HPDE6-E6E7 (cell line): ENCODE measurements at regions not wholly inside any gene's neighbourhood (a gene's known extent, or its start where the extent isn't known, plus 50 kb on each side); places are given as distances from the start of the nearest gene placed in this dataset.
"Not testable (repeated sequence)": the region's sequence is repeated elsewhere in the genome, so short reads cannot be mapped to it uniquely, and the experiment has no call there.

ENCODE experiments used
- DNase-seq: peaks from one replicate; pipeline ENCODE4 v3.0.0; 2011; ENCODE audit warnings: missing footprints; ENCODE audit errors: extremely low spot score

DNA sequence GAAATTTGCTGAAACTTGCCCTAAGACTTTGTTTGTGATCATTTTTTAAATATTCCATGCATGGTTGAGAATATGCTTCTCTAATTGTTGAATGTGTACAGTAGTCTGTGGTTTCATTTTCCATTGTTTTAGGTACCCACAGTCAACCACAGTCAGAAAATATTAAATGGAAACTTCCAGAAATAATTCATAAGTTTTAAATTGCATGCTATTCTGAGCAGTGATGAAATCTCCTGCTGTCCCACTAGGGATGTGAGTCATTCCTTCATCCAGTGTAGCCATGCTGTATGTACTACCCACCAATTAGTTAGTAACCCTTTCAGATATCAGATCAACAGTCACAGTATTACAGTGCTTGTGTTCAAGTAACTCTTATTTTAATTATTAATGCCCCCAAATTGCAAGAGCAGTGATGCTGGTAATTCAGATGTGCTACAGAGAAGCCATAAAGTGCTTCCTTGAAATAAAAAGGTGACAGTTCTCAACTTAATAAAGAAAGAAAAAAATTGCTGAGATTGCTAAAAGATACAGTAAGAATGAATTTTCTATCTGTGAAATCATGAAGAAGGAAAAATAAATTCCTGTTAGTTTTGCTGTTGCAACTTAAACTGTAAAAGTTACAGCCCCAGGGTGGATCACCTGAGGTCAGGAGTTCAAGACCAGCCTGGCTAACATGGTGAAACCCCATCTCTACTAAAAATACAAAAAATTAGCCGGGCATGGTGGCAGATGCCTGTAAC lies 79.9 kb upstream of the FBXL17 start:
- no peak for DNase-seq

DNA sequence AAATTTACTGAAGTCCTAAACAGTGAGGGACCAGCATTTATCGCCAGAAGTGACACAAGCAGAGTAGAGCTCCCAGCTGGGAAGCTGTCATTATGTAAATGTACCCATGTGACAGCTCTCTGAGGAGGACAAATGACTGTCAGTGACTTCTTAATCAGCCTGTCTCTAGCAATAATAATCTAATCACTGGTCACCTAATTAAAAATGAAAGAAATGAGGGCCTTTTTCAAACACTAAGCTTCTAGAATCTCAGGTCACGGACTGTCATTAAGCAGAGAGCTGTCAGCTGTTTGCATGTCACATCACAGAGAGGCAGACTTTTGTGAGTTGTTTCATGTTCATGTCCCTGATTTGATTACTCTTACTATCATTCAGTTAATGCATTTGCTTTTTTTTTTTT lies 77.9 kb upstream of the FBXL17 start:
- no peak for DNase-seq

DNA sequence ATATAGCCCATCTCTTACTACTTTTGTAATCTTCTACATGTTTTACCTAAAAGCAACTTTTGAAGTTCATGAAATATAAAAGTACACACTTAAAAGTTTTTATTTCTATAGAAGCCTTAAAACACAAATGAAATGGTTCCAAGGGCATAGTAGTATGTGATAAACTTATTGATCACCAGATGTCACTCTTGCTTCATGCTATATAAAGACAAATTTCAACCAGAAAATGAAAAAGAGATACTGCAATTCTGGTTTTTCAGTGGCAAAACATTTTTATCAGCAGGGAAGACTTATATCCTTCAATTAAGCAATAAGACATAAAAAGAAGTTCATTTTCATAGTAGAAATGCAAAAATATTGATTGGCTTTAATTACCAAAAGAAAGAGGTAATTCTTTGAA lies 69.4 kb upstream of the FBXL17 start:
- DNase-seq, result no peak

DNA sequence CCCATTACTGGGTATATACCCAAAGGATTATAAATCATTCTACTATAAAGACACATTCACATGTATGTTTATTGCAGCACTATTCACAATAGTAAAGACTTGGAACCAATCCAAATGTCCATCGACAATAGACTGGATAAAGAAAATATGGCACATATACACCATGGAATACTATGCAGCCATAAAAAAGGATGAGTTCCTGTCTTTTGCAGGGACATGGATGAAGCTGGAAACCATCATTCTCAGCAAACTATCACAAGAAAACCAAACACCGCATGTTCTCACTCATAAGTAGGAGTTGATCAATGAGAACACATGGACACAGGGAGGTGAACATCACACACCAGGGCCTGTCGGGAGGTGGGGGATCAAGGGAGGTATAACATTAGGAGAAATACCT lies 62.2 kb upstream of the FBXL17 start:
- not testable (repeated sequence) for DNase-seq

DNA sequence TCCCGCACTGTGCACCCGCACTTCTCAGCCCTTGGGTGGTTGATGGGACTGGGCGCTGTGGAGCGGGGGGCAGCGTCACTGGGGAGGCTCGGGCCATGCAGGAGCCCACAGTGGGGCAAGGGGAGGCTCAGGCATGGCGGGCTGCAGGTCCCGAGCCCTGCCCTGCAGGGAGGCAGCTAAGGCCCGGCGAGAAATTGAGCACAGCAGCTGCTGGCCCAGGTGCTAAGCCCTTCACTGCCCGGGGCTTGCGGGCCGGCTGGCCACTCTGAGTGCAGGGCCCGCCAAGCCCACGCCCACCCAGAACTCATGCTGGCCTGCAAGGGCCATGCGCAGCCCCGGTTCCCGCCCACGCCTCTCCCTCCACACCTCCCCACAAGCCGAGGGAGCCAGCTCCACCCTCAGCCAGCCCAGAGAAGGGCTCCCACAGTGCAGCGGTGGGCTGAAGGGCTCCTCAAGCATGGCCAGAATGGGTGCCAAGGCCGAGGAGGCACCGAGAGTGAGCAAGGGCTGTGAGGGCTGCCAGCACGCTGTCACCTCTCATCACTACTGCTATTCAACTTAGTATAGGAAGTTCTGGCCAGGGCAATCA lies 60.3 kb upstream of the FBXL17 start:
- DNase-seq, result not testable (repeated sequence)

DNA sequence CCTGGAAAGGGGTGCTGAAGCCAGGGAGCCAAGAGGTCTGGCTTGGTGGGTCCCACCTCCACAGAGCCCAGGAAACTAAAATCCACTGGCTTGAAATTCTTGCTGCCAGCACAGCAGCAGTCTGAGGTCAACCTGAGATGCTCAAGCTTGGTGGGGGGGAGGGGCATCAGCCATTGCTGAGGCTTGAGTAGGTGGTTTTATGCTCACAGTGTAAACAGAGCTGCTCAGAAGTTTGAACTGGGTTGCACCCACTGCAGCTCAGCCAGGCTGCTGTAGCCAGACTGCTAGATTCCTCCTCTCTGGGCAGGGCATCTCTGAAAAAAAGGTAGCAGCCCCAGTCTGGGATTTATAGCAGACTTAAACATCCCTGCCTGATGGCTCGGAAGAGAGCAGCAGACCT lies 55.5 kb upstream of the FBXL17 start:
- no peak for DNase-seq

DNA sequence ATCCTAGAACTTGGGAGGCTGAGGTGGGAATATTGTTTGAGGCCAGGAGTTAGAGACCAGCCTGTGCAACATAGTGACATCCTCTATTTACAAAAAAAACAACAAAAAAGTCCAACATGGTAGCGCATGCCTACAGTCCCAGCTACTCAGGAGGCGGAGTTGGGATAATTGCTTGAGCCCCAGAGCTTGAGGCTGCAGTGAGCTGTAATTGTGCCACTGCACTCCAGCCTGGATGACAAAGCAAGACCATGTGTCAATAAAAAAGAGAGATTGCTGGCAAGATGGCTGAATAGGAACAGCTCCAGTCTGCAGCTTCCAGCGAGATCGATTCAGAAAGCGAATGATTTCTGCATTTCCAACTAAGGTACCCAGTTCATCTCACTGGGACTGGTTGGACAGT lies 54.8 kb upstream of the FBXL17 start:
- no peak for DNase-seq

DNA sequence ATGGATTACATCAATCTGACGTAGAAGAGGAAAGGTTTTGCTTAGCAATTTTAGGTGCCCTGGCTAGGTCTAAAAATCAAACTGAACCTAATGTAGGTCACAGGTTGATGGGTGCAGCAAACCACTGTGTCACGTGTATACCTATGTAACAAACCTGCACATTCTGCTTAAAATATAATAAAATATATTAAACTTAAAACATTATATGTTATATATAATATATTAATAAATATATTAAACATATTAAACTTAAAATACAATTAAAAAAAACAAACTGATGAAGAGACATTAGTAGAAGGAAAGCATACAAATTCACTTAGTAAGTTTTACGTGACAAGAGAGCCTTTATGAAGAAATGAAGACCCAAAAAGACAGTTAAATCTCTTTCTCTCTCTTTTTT lies 51.7 kb upstream of the FBXL17 start:
- DNase-seq, result no peak

DNA sequence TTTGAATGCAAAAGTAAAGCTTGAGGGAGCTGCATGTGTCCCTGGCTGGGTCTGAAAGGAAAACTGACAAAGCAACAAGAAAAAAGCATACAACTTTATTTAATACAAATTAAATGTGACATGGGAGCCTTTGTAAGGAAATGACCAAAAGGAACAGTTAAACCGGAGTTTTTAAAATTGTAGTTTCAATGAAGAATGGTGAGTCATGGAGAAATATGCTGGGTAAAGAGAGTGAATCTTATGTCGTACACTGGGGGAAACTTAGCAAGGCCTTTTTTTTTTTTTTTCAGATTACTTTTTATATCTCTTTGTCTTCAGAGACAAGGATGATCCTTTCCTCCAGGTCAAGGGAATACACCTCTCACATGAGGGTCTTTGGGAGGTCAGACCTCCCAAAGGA lies 50.1 kb upstream of the FBXL17 start:
- no peak for DNase-seq
